HEK293 (cell line): ENCODE measurements at regions not wholly inside any gene's neighbourhood (a gene's known extent, or its start where the extent isn't known, plus 50 kb on each side); places are given as distances from the start of the nearest gene placed in this dataset.

Experiments used
- CTCF ChIA-PET: fragments of 350-600 bp; formaldehyde crosslinking; extraction: SDS; loops from one replicate; lab custom pipeline; 2021; ENCODE audit warnings: antibody characterized with exemption; lab: Yijun Ruan, JAX
- POLR2A ChIA-PET: fragments of 300-600 bp; formaldehyde crosslinking; extraction: SDS; loops from one replicate; lab custom pipeline; 2020; ENCODE audit warnings: antibody characterized with exemption, inconsistent platforms; lab: Yijun Ruan, JAX
- H3K27ac ChIP-seq: fragments of 200-500 bp; sonication (Bioruptor generic); 2 replicates; pipeline ENCODE4 v1.5.1; 2014; ENCODE audit warnings: low read depth, low read length, control low read depth, inconsistent platforms; ENCODE audit errors: extremely low read depth
- H3K36me3 ChIP-seq, 2 experiments: fragments of 200-500 bp in 1 of 2; sonication (Bioruptor generic) in 1 of 2; 1 replicate in 1 of 2; 2 replicates in 1 of 2; pipeline ENCODE4 v1.5.1; 2014 to 2017; ENCODE audit warnings: inconsistent platforms in 2 of 2, low read length in 2 of 2; ENCODE audit not compliant: control insufficient read depth in 2 of 2, insufficient read depth in 1 of 2
- H3K4me1 ChIP-seq: fragments of 200-500 bp; sonication (Bioruptor generic); 2 replicates; pipeline ENCODE4 v1.5.1; 2014; ENCODE audit warnings: mild to moderate bottlenecking, low read length, inconsistent platforms; ENCODE audit not compliant: control insufficient read depth, insufficient read depth
- H3K4me3 ChIP-seq: 2 replicates; pipeline ENCODE4 v1.5.1; 2011; ENCODE audit warnings: low read depth, mild to moderate bottlenecking, control low read depth, low read length, moderate library complexity
- H3K9me3 ChIP-seq: fragments of 200-500 bp; sonication (Bioruptor generic); 2 replicates; pipeline ENCODE4 v1.5.1; 2014; ENCODE audit warnings: low read depth, low read length, inconsistent platforms; ENCODE audit not compliant: control insufficient read depth, insufficient read depth
- CTCF ChIP-seq: fragments of 450-650 bp; formaldehyde crosslinking; IDR thresholded peaks from 2 replicates; pipeline ENCODE4 v1.5.1; 2016; ENCODE audit warnings: missing biosample characterization, missing genetic modification characterization
- KLF16 ChIP-seq: fragments of 450-650 bp; formaldehyde crosslinking; IDR thresholded peaks from 2 replicates; pipeline ENCODE4 v1.5.1; 2017; ENCODE audit warnings: missing biosample characterization, missing genetic modification characterization
- MEIS1 ChIP-seq: sonication (generic); formaldehyde crosslinking; IDR thresholded peaks from 2 replicates; pipeline ENCODE4 v1.8.1; 2022; ENCODE audit warnings: missing genetic modification reagents, mild to moderate bottlenecking, borderline replicate concordance
- PRDM10 ChIP-seq: fragments of 450-650 bp; formaldehyde crosslinking; IDR thresholded peaks from 2 replicates; pipeline ENCODE4 v1.5.1; 2016; ENCODE audit warnings: missing biosample characterization, missing genetic modification characterization
- SETDB1 ChIP-seq: IDR thresholded peaks from one replicate; pipeline ENCODE4 v1.6.1; 2017; ENCODE audit warnings: mild to moderate bottlenecking, low read length, moderate library complexity, mixed read lengths; ENCODE audit not compliant: insufficient read length
- TCF7L2 ChIP-seq: IDR thresholded peaks from 2 replicates; pipeline ENCODE4 v1.6.1; 2011; ENCODE audit warnings: low read depth, mild to moderate bottlenecking, inconsistent platforms, low read length, moderate library complexity, borderline replicate concordance
- TSHZ1 ChIP-seq: fragments of 450-650 bp; formaldehyde crosslinking; IDR thresholded peaks from 2 replicates; pipeline ENCODE4 v1.5.1; 2016; ENCODE audit warnings: missing biosample characterization, missing genetic modification characterization, borderline replicate concordance
- ZBTB20 ChIP-seq: fragments of 450-650 bp; formaldehyde crosslinking; IDR thresholded peaks from 2 replicates; pipeline ENCODE4 v1.5.1; 2016; ENCODE audit warnings: missing biosample characterization, missing genetic modification characterization
- ZNF10 ChIP-seq: fragments of 450-650 bp; formaldehyde crosslinking; IDR thresholded peaks from 2 replicates; pipeline ENCODE4 v1.5.1; 2017; ENCODE audit warnings: missing biosample characterization, missing genetic modification characterization
- ZNF112 ChIP-seq: fragments of 450-650 bp; formaldehyde crosslinking; IDR thresholded peaks from 2 replicates; pipeline ENCODE4 v1.5.0; 2017; ENCODE audit warnings: missing biosample characterization, missing genetic modification characterization
- ZNF221 ChIP-seq: fragments of 450-650 bp; formaldehyde crosslinking; IDR thresholded peaks from 2 replicates; pipeline ENCODE4 v1.5.1; 2017; ENCODE audit warnings: missing biosample characterization, missing genetic modification characterization, borderline replicate concordance
- ZNF266 ChIP-seq: fragments of 450-650 bp; formaldehyde crosslinking; IDR thresholded peaks from 2 replicates; pipeline ENCODE4 v1.5.1; 2016; ENCODE audit warnings: missing biosample characterization, missing genetic modification characterization, low read depth
- ZNF335 ChIP-seq: fragments of 450-650 bp; formaldehyde crosslinking; conservative IDR thresholded peaks from 2 replicates; pipeline ENCODE4 v1.5.1; 2016; ENCODE audit warnings: missing biosample characterization, missing genetic modification characterization
- ZNF394 ChIP-seq: fragments of 450-650 bp; formaldehyde crosslinking; IDR thresholded peaks from 2 replicates; pipeline ENCODE4 v1.5.1; 2016; ENCODE audit warnings: missing biosample characterization, missing genetic modification characterization, mild to moderate bottlenecking, moderate library complexity, borderline replicate concordance
- ZNF48 ChIP-seq: fragments of 450-650 bp; formaldehyde crosslinking; IDR thresholded peaks from 2 replicates; pipeline ENCODE4 v1.5.1; 2016; ENCODE audit warnings: missing biosample characterization, missing genetic modification characterization
- ZNF513 ChIP-seq: fragments of 450-650 bp; IDR thresholded peaks from 2 replicates; pipeline ENCODE4 v1.5.1; 2018; ENCODE audit warnings: missing biosample characterization, missing genetic modification characterization
- ZNF548 ChIP-seq: fragments of 450-650 bp; formaldehyde crosslinking; IDR thresholded peaks from 2 replicates; pipeline ENCODE4 v1.5.1; 2016; ENCODE audit warnings: missing biosample characterization, missing genetic modification characterization
- ZNF560 ChIP-seq: fragments of 450-650 bp; formaldehyde crosslinking; IDR thresholded peaks from 2 replicates; pipeline ENCODE4 v1.5.1; 2017; ENCODE audit warnings: missing biosample characterization, missing genetic modification characterization, borderline replicate concordance
- ZNF768 ChIP-seq: fragments of 450-650 bp; formaldehyde crosslinking; IDR thresholded peaks from 2 replicates; pipeline ENCODE4 v1.5.1; 2018; ENCODE audit warnings: missing biosample characterization, mild to moderate bottlenecking, missing genetic modification characterization
- ZNF776 ChIP-seq: fragments of 450-650 bp; formaldehyde crosslinking; IDR thresholded peaks from 2 replicates; pipeline ENCODE4 v1.5.0; 2017; ENCODE audit warnings: missing biosample characterization, missing genetic modification characterization, borderline replicate concordance
- ZNF777 ChIP-seq: fragments of 450-650 bp; formaldehyde crosslinking; IDR thresholded peaks from 2 replicates; pipeline ENCODE4 v1.5.1; 2017; ENCODE audit warnings: missing biosample characterization, missing genetic modification characterization, borderline replicate concordance
- ZNF792 ChIP-seq: fragments of 450-650 bp; formaldehyde crosslinking; IDR thresholded peaks from 2 replicates; pipeline ENCODE4 v1.5.1; 2016; ENCODE audit warnings: missing biosample characterization, missing genetic modification characterization
- ZSCAN23 ChIP-seq: fragments of 450-650 bp; formaldehyde crosslinking; IDR thresholded peaks from 2 replicates; pipeline ENCODE4 v1.5.1; 2016; ENCODE audit warnings: missing biosample characterization, missing genetic modification characterization
- ZSCAN4 ChIP-seq: fragments of 450-650 bp; formaldehyde crosslinking; IDR thresholded peaks from 2 replicates; pipeline ENCODE4 v1.5.1; 2017; ENCODE audit warnings: missing biosample characterization, missing genetic modification characterization
- ZXDB ChIP-seq: fragments of 450-650 bp; formaldehyde crosslinking; IDR thresholded peaks from 2 replicates; pipeline ENCODE4 v1.5.1; 2016; ENCODE audit warnings: missing biosample characterization, missing genetic modification characterization

GRCh38 chr2:150374492-150374891 lies 113.0 kb downstream of the RND3 start:
- Histone ChIP-seq H3K36me3 (no peaks in the 10 kb centered on the region), H3K4me3 (no peak overlapping the region), H3K4me1 (no peaks in the 10 kb centered on the region), H3K9me3 (no peaks in the 10 kb centered on the region), H3K27ac (no peak overlapping the region)
- CTCF ChIA-PET, result no interaction called here
- POLR2A ChIA-PET, result no interaction called here
- TF ChIP-seq ZNF777 (tag by site-specific recombination) (no peak), ZNF48 (tag by site-specific recombination) (no peak), ZNF548 (no peak), TSHZ1 (tag by site-specific recombination) (no peak), ZBTB20 (tag by site-specific recombination) (no peak), ZNF513 (tag by site-specific recombination) (no peak), ZNF560 (tag by site-specific recombination) (no peak), ZNF112 (tag by site-specific recombination) (no peak), KLF16 (tag by site-specific recombination) (no peak), ZNF792 (tag by site-specific recombination) (no peak), ZSCAN23 (tag by site-specific recombination) (no peak)
- TF ChIP-seq, all 188 proteins: peak for 0

GRCh38 chr2:150373374-150373773 lies 114.1 kb downstream of the RND3 start:
- Histone ChIP-seq H3K9me3 (no peaks in the 10 kb centered on the region), H3K4me1 (no peaks in the 10 kb centered on the region), H3K36me3 (no peaks in the 10 kb centered on the region), H3K27ac (no peak overlapping the region), H3K4me3 (no peak overlapping the region)
- ChIA-PET POLR2A (no interaction called here), CTCF (no interaction called here)
- TF ChIP-seq ZNF10 (tag by site-specific recombination) (no peak), CTCF (no peak), ZNF768 (no peak), ZNF335 (tag by site-specific recombination) (no peak), ZSCAN23 (tag by site-specific recombination) (no peak), ZNF221 (tag by site-specific recombination) (no peak), ZNF776 (no peak), MEIS1 (CRISPR knock-in tag) (no peak), ZXDB (tag by site-specific recombination) (no peak), ZNF394 (tag by site-specific recombination) (no peak), PRDM10 (tag by site-specific recombination) (no peak), TCF7L2 (no peak), SETDB1 (no peak), ZNF266 (tag by site-specific recombination) (no peak), ZSCAN4 (tag by site-specific recombination) (no peak)
